Naive thymus-derived CD4-positive, alpha-beta T cell (primary cell): ENCODE measurements at regions not wholly inside any gene's neighbourhood (a gene's known extent, or its start where the extent isn't known, plus 50 kb on each side); places are given as distances from the start of the nearest gene placed in this dataset.

ENCODE experiments used
- ATAC-seq: fragments of 150-1000 bp; cut with Tn5 transposase; 2 replicates; pipeline ENCODE4 v1.10.0; 2021; ENCODE audit warnings: mild to moderate bottlenecking, moderate library complexity
- CTCF ChIA-PET: fragments of 350-600 bp; sonication (Branson Sonifier 250); formaldehyde crosslinking; loops from one replicate; lab custom pipeline; 2021; ENCODE audit warnings: antibody characterized with exemption; lab: Charles Lee
- POLR2A ChIA-PET: fragments of 350-600 bp; sonication (Branson Sonifier 250); formaldehyde crosslinking; loops from one replicate; lab custom pipeline; 2021; ENCODE audit warnings: antibody characterized with exemption, inconsistent platforms; lab: Charles Lee
- DNase-seq, 9 donors: peaks; one replicate each; pipeline versions ENCODE4 v3.0.0 to v3.0.0-alpha.2; 2020 to 2022; ENCODE audit warnings: mixed read lengths in 1 of 9
- H3K27ac ChIP-seq: one replicate; pipeline ENCODE4 v1.7.0; 2013; ENCODE audit warnings: mild to moderate bottlenecking, low read depth, low read length, moderate library complexity
- H3K27me3 ChIP-seq, 2 donors: one replicate each; pipeline ENCODE4 v1.7.0; 2013; ENCODE audit warnings: low read length in 2 of 2, mild to moderate bottlenecking in 2 of 2, moderate library complexity in 2 of 2; ENCODE audit not compliant: control insufficient read depth in 2 of 2, insufficient read depth in 2 of 2
- H3K36me3 ChIP-seq, 3 experiments: 1 replicate in 2 of 3; 2 replicates in 1 of 3; pipeline ENCODE4 v1.7.0; 2013; ENCODE audit warnings: low read length in 3 of 3, mild to moderate bottlenecking in 3 of 3, moderate library complexity in 1 of 3; ENCODE audit not compliant: insufficient read depth in 3 of 3, control insufficient read depth in 2 of 3
- H3K4me1 ChIP-seq, 2 donors: one replicate each; pipeline ENCODE4 v1.7.0; 2013; ENCODE audit warnings: low read length in 2 of 2, mild to moderate bottlenecking in 2 of 2, moderate library complexity in 1 of 2; ENCODE audit not compliant: control insufficient read depth in 2 of 2, insufficient read depth in 2 of 2
- H3K4me3 ChIP-seq: 2 replicates; pipeline ENCODE4 v1.7.0; 2013; ENCODE audit warnings: mild to moderate bottlenecking, low read length
- H3K9me3 ChIP-seq, 3 experiments: 1 replicate in 2 of 3; 2 replicates in 1 of 3; pipeline ENCODE4 v1.7.0; 2013; ENCODE audit warnings: low read length in 3 of 3; ENCODE audit not compliant: control insufficient read depth in 2 of 3
- H3K27ac Mint-ChIP-seq, 9 donors: one replicate each; pipeline ENCODE4 v1.8.0; 2020 to 2022; ENCODE audit warnings: mixed read lengths in 9 of 9, mild to moderate bottlenecking in 8 of 9, moderate library complexity in 5 of 9, inconsistent platforms in 2 of 9
- H3K27me3 Mint-ChIP-seq, 5 donors: one replicate each; pipeline ENCODE4 v1.8.0; 2021 to 2022; ENCODE audit warnings: mixed read lengths in 5 of 5, mild to moderate bottlenecking in 1 of 5
- H3K36me3 Mint-ChIP-seq, 5 donors: one replicate each; pipeline ENCODE4 v1.8.0; 2020 to 2022; ENCODE audit warnings: mixed read lengths in 5 of 5, mild to moderate bottlenecking in 3 of 5, inconsistent platforms in 1 of 5
- H3K4me1 Mint-ChIP-seq, 7 donors: one replicate each; pipeline ENCODE4 v1.8.0; 2020 to 2022; ENCODE audit warnings: mixed read lengths in 7 of 7, mild to moderate bottlenecking in 3 of 7, inconsistent platforms in 1 of 7
- H3K4me3 Mint-ChIP-seq, 10 donors: one replicate each; pipeline ENCODE4 v1.8.0; 2020 to 2022; ENCODE audit warnings: mild to moderate bottlenecking in 10 of 10, mixed read lengths in 10 of 10, moderate library complexity in 6 of 10, inconsistent platforms in 2 of 10
- H3K9me3 Mint-ChIP-seq, 11 donors: one replicate each; pipeline ENCODE4 v1.8.0; 2020 to 2022; ENCODE audit warnings: mixed read lengths in 11 of 11, mild to moderate bottlenecking in 4 of 11, inconsistent platforms in 1 of 11, moderate library complexity in 1 of 11
- intact Hi-C, 2 donors: fragments of 100-400 bp; cut with micrococcal nuclease; formaldehyde crosslinking; loops; one replicate each; pipeline ENCODE4 v1.15.1; 2023

GRCh38 chr12:53830631-53831030, 78.9 kb upstream of the CISTR start:
- Histone ChIP-seq H3K4me3 (no peak overlapping the region), H3K4me1 (no peaks in the 10 kb centered on the region), H3K36me3 (no peaks in the 10 kb centered on the region), H3K27me3 (peaks cover 0 to 6% of the 10 kb centered on the region in 2 donors), H3K9me3 (no peaks in the 10 kb centered on the region), H3K27ac (no peak overlapping the region)
- ChIA-PET CTCF (no interaction called here), POLR2A (no interaction called here)
- DNase-seq = no peak
- Mint-ChIP-seq H3K4me3 (no peak overlapping the region), H3K4me1 (no peaks in the 10 kb centered on the region), H3K27me3 (peaks cover 32 to 64% (median 44%) of the 10 kb centered on the region in 5 donors), H3K9me3 (peaks cover 0 to 1% (median 0%) of the 10 kb centered on the region in 11 donors), H3K36me3 (no peaks in the 10 kb centered on the region), H3K27ac (no peak overlapping the region)
- no peak for ATAC-seq
- intact Hi-C loops = no loop called here

DNA sequence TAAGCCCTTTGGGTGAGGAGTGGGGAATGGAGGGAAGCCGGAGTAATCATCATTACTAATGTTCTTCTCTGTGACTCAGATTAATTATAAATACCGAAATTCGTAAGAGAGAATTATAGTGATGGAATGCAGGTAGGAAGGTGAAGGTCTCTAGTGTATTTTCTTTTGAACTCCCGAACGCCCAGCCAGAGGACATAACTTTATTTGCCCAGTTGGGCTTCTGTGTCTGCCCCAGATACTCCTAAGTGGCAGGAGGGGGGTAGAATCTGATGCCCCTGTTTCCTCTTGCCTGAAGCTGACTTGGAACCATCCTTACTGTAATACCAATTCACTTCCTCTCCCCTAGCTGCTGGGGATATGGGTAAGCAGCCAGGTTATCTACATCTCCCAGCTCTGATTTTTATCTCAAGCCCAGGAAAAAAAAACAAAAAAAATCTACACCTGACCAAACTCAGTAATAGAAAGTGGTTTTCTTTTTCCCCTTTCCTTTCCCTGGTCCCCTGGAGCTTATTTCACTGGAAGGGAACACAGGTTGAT, 84.4 kb upstream of the CISTR start:
- ChIA-PET POLR2A (no interaction called here), CTCF (no interaction called here)
- Histone ChIP-seq H3K9me3 (no peaks in the 10 kb centered on the region), H3K36me3 (no peaks in the 10 kb centered on the region), H3K27me3 (peaks cover 0 to 6% of the 10 kb centered on the region in 2 donors), H3K4me1 (no peaks in the 10 kb centered on the region), H3K27ac (no peak overlapping the region), H3K4me3 (no peak overlapping the region)
- Mint-ChIP-seq H3K4me1 (no peaks in the 10 kb centered on the region), H3K9me3 (no peaks in the 10 kb centered on the region), H3K27ac (no peak overlapping the region), H3K4me3 (no peak overlapping the region), H3K27me3 (peaks cover 53 to 83% (median 60%) of the 10 kb centered on the region in 5 donors), H3K36me3 (no peaks in the 10 kb centered on the region)
- ATAC-seq = no peak
- intact Hi-C loops = no loop called here
- no peak for DNase-seq

DNA sequence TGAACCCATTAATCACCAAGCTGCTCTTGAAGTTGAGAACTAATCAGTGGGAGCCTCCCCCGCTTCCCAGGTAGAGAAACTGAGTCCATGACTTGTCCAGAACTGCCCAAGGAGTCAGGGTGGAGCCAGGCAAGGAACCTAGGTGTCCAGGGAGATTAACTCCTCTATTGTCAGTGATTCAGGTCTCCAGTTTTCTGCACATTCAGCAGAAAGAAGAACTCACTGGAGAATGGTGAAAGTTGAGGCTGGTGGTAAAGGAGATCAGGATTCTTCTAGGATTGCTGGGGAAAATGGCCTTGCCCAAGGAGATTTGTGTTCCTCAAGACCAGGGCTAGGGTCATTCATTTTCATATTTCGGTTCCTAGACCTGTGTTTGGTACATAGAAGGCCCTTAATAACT, 87.2 kb upstream of the CISTR start:
- H3K27ac ChIP-seq = no peak overlapping the region
- H3K36me3 Mint-ChIP-seq = peaks cover 0 to 6% (median 0%) of the 10 kb centered on the region in 5 donors
- no peaks in the 10 kb centered on the region for H3K9me3 Mint-ChIP-seq
- no peak overlapping the region for H3K4me3 Mint-ChIP-seq
- H3K9me3 ChIP-seq = no peaks in the 10 kb centered on the region
- H3K36me3 ChIP-seq = no peaks in the 10 kb centered on the region
- DNase-seq (no peak), ATAC-seq (no peak)
- intact Hi-C loops = no loop called here
- H3K27ac Mint-ChIP-seq = no peak overlapping the region
- H3K4me1 Mint-ChIP-seq = no peaks in the 10 kb centered on the region
- ChIA-PET POLR2A (interaction anchor here (0.5 kb wide), 1 partner anchor 1874 kb away, joined by 6 read pairs; no protein-coding TSS in a partner anchor), CTCF (no interaction called here)
- H3K27me3 ChIP-seq = no peaks in the 10 kb centered on the region
- peaks cover 53 to 81% (median 67%) of the 10 kb centered on the region in 5 donors for H3K27me3 Mint-ChIP-seq
- H3K4me3 ChIP-seq = no peak overlapping the region
- no peaks in the 10 kb centered on the region for H3K4me1 ChIP-seq

DNA sequence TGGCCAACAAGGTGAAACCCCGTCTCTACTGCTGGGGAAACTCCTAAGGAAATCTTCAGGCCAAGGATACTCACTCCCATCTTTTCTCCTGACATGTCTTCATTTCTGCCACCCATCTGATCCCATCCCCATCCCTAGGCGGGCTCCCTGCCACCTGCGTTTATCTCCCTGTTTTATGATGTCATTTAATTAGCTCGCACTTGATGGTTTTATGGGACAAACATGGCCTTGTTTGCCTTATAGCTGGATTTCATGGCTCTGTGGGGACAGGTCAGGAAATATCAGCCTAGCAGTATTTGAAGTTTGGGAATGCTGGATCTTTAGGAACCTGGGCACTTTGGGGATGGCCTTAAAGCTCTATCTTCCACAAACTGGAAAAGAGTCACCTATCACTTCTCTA, 88.5 kb upstream of the CISTR start:
- intact Hi-C loops = no loop called here
- Mint-ChIP-seq H3K4me1 (no peaks in the 10 kb centered on the region), H3K9me3 (no peaks in the 10 kb centered on the region), H3K27me3 (peaks cover 50 to 77% (median 71%) of the 10 kb centered on the region in 5 donors), H3K4me3 (no peak overlapping the region), H3K27ac (no peak overlapping the region), H3K36me3 (peaks cover 0 to 6% (median 0%) of the 10 kb centered on the region in 5 donors)
- no peaks in the 10 kb centered on the region for H3K9me3 ChIP-seq
- no peak for ATAC-seq
- no peak overlapping the region for H3K27ac ChIP-seq
- ChIA-PET POLR2A (no interaction called here), CTCF (no interaction called here)
- no peaks in the 10 kb centered on the region for H3K36me3 ChIP-seq
- H3K4me3 ChIP-seq = no peak overlapping the region
- H3K27me3 ChIP-seq = no peaks in the 10 kb centered on the region
- H3K4me1 ChIP-seq = no peaks in the 10 kb centered on the region
- DNase-seq = no peak

- H3K36me3 Mint-ChIP-seq = peaks cover 0 to 6% (median 0%) of the 10 kb centered on the region in 5 donors
- no peak overlapping the region for H3K4me3 ChIP-seq
- CTCF ChIA-PET = no interaction called here
These were observed 90.9 kb upstream of the CISTR start for GRCh38 chr12:53842686-53843085.

GRCh38 chr12:53843545-53843944, 91.8 kb upstream of the CISTR start:
- Mint-ChIP-seq H3K27me3 (peaks cover 36 to 77% (median 69%) of the 10 kb centered on the region in 5 donors), H3K9me3 (no peaks in the 10 kb centered on the region), H3K27ac (no peak overlapping the region), H3K36me3 (peaks cover 0 to 6% (median 0%) of the 10 kb centered on the region in 5 donors), H3K4me3 (no peak overlapping the region), H3K4me1 (no peaks in the 10 kb centered on the region)
- CTCF ChIA-PET = no interaction called here
- H3K9me3 ChIP-seq = no peaks in the 10 kb centered on the region
- H3K27ac ChIP-seq = no peak overlapping the region
- ATAC-seq (no peak), DNase-seq (no peak)
- H3K4me1 ChIP-seq = no peaks in the 10 kb centered on the region
- no peak overlapping the region for H3K4me3 ChIP-seq
- H3K36me3 ChIP-seq = no peaks in the 10 kb centered on the region
- POLR2A ChIA-PET = no interaction called here
- intact Hi-C loops = no loop called here
- no peaks in the 10 kb centered on the region for H3K27me3 ChIP-seq

More at GRCh38 chr12:53842686-53843085, 90.9 kb upstream of the CISTR start:
- no peaks in the 10 kb centered on the region for H3K36me3 ChIP-seq
- H3K27me3 ChIP-seq = no peaks in the 10 kb centered on the region
- no peak overlapping the region for H3K27ac Mint-ChIP-seq
- H3K4me1 ChIP-seq = no peaks in the 10 kb centered on the region
- no peak overlapping the region for H3K27ac ChIP-seq
- POLR2A ChIA-PET = no interaction called here
- H3K9me3 Mint-ChIP-seq = no peaks in the 10 kb centered on the region
- intact Hi-C loops = no loop called here
- H3K4me1 Mint-ChIP-seq = no peaks in the 10 kb centered on the region
- no peaks in the 10 kb centered on the region for H3K9me3 ChIP-seq
- peaks cover 34 to 73% (median 66%) of the 10 kb centered on the region in 5 donors for H3K27me3 Mint-ChIP-seq
- ATAC-seq (no peak), DNase-seq (no peak)
- no peak overlapping the region for H3K4me3 Mint-ChIP-seq
